OCI-LY3 (cell line): ENCODE measurements at regions not wholly inside any gene's neighbourhood (a gene's known extent, or its start where the extent isn't known, plus 50 kb on each side); places are given as distances from the start of the nearest gene placed in this dataset.
"Not testable (repeated sequence)": the region's sequence is repeated elsewhere in the genome, so short reads cannot be mapped to it uniquely, and the experiment has no call there.

Source experiments
- H2AFZ ChIP-seq: fragments of 200-600, 300-600 bp; shearing (Covaris generic); 2 replicates; pipeline ENCODE4 v1.6.0; 2014; ENCODE audit warnings: antibody characterized with exemption, low read depth, low read length
- H3K27ac ChIP-seq: fragments of 200-600, 300-600 bp; sonication (generic); 2 replicates; pipeline ENCODE4 v1.5.1; 2014; ENCODE audit warnings: mild to moderate bottlenecking, low read length, moderate library complexity, mixed read lengths
- H3K27me3 ChIP-seq: fragments of 200-600, 300-600 bp; sonication (generic); 2 replicates; pipeline ENCODE4 v1.6.1; 2014; ENCODE audit warnings: low read depth, low read length, mixed read lengths
- H3K36me3 ChIP-seq: fragments of 200-600, 300-600 bp; sonication (generic); replicated peaks from 2 replicates; pipeline ENCODE3; 2014; ENCODE audit warnings: low read depth, low read length, mixed read lengths
- H3K4me1 ChIP-seq: fragments of 300-600, 200-600 bp; sonication (generic); 2 replicates; pipeline ENCODE4 v1.6.1; 2014; ENCODE audit warnings: low read length, mixed read lengths
- H3K4me2 ChIP-seq: fragments of 200-600, 300-600 bp; sonication (generic); 2 replicates; pipeline ENCODE4 v1.6.1; 2014; ENCODE audit warnings: low read length, mixed read lengths
- H3K4me3 ChIP-seq: fragments of 300-600, 200-600 bp; sonication (generic); 2 replicates; pipeline ENCODE4 v1.5.1; 2014; ENCODE audit warnings: antibody characterized with exemption, mild to moderate bottlenecking, low read length, moderate library complexity
- H3K79me2 ChIP-seq: fragments of 300-600, 200-600 bp; shearing (Covaris generic); 2 replicates; pipeline ENCODE4 v1.6.1; 2014; ENCODE audit warnings: mild to moderate bottlenecking, low read length, mixed read lengths
- H3K9ac ChIP-seq: fragments of 300-600, 200-600 bp; shearing (Covaris generic); 2 replicates; pipeline ENCODE4 v1.6.0; 2014; ENCODE audit warnings: mild to moderate bottlenecking, low read length, moderate library complexity
- H3K9me3 ChIP-seq: fragments of 200-600, 300-600 bp; shearing (Covaris generic); 2 replicates; pipeline ENCODE4 v1.6.1; 2014; ENCODE audit warnings: low read length, mixed read lengths; ENCODE audit not compliant: insufficient read depth
- H4K20me1 ChIP-seq: fragments of 200-600, 300-600 bp; sonication (generic); 2 replicates; pipeline ENCODE4 v1.6.1; 2016; ENCODE audit warnings: low read length, mixed read lengths; ENCODE audit not compliant: insufficient read depth
- CTCF ChIP-seq: fragments of 200-600, 300-600 bp; sonication (generic); IDR thresholded peaks from 2 replicates; pipeline ENCODE4 v1.5.1; 2014; ENCODE audit warnings: antibody characterized with exemption, low read length, low read depth
- EZH2phosphoT487 ChIP-seq: fragments of 200-600 bp; shearing (Covaris generic); IDR thresholded peaks from 2 replicates; pipeline ENCODE4 v1.6.1; 2018; ENCODE audit warnings: antibody characterized with exemption, mixed run types, low read depth

- Histone ChIP-seq H3K36me3 (peaks cover 10% of the 10 kb centered on the region), H4K20me1 (no peaks in the 10 kb centered on the region), H2AFZ (no peak overlapping the region), H3K4me3 (no peak overlapping the region), H3K4me1 (peaks cover 27% of the 10 kb centered on the region), H3K9me3 (no peaks in the 10 kb centered on the region), H3K9ac (no peak overlapping the region), H3K27me3 (no peaks in the 10 kb centered on the region), H3K27ac (no peak overlapping the region), H3K4me2 (no peak overlapping the region), H3K79me2 (no peaks in the 10 kb centered on the region)
- TF ChIP-seq EZH2phosphoT487 (no peak), CTCF (no peak)
Observed at GRCh38 chr5:159518371-159518770, 188.1 kb upstream of the IL12B start.

GRCh38 chr5:159519365-159519764, 189.1 kb upstream of the IL12B start:
- no peak for TF ChIP-seq EZH2phosphoT487
- no peak for TF ChIP-seq CTCF
- Histone ChIP-seq H2AFZ (no peak overlapping the region), H3K4me2 (no peak overlapping the region), H3K79me2 (no peaks in the 10 kb centered on the region), H4K20me1 (no peaks in the 10 kb centered on the region), H3K36me3 (peaks cover 10% of the 10 kb centered on the region), H3K9me3 (no peaks in the 10 kb centered on the region), H3K4me1 (peaks cover 25% of the 10 kb centered on the region), H3K9ac (no peak overlapping the region), H3K4me3 (no peak overlapping the region), H3K27me3 (no peaks in the 10 kb centered on the region), H3K27ac (no peak overlapping the region)

GRCh38 chr5:159522841-159523240, 192.6 kb upstream of the IL12B start:
- Histone ChIP-seq H3K4me2 (no peak overlapping the region), H4K20me1 (no peaks in the 10 kb centered on the region), H3K4me3 (no peak overlapping the region), H3K4me1 (no peaks in the 10 kb centered on the region), H3K9me3 (no peaks in the 10 kb centered on the region), H3K27ac (no peak overlapping the region), H3K36me3 (peaks cover 3% of the 10 kb centered on the region), H3K79me2 (no peaks in the 10 kb centered on the region), H2AFZ (no peak overlapping the region), H3K27me3 (no peaks in the 10 kb centered on the region), H3K9ac (no peak overlapping the region)
- TF ChIP-seq EZH2phosphoT487 (no peak), CTCF (no peak)

DNA sequence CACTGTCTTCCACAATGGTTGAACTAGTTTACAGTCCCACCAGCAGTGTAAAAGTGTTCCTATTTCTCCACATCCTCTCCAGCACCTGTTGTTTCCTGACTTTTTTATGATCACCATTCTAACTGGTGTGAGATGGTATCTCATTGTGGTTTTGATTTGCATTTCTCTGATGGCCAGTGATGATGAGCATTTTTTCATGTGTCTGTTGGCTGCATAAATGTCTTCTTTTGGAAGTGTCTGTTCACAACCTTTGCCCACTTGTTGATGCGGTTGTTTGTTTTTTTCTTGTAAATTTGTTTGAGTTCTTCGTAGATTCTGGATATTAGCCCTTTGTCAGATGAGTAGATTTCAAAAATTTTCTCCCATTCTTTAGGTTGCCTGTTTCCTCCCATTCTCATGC, 194.0 kb upstream of the IL12B start:
- H4K20me1 ChIP-seq, result not testable (repeated sequence)

GRCh38 chr5:159525117-159525516, 194.8 kb upstream of the IL12B start:
- no peak overlapping the region for H2AFZ ChIP-seq
- H3K27me3 ChIP-seq, result no peaks in the 10 kb centered on the region
- TF ChIP-seq EZH2phosphoT487, result no peak
- no peak for TF ChIP-seq CTCF
- H3K9me3 ChIP-seq, result no peaks in the 10 kb centered on the region
- H3K27ac ChIP-seq, result no peak overlapping the region
- H3K4me2 ChIP-seq, result no peak overlapping the region
- no peaks in the 10 kb centered on the region for H3K4me1 ChIP-seq
- no peaks in the 10 kb centered on the region for H3K79me2 ChIP-seq
- peaks cover 3% of the 10 kb centered on the region for H3K36me3 ChIP-seq
- no peak overlapping the region for H3K4me3 ChIP-seq
- H4K20me1 ChIP-seq, result no peaks in the 10 kb centered on the region
- H3K9ac ChIP-seq, result no peak overlapping the region

More for the DNA sequence above, 194.0 kb upstream of the IL12B start:
- H3K4me3 ChIP-seq, H3K27me3 ChIP-seq, H3K36me3 ChIP-seq, H2AFZ ChIP-seq, H3K4me2 ChIP-seq, H3K79me2 ChIP-seq, H3K27ac ChIP-seq, H3K4me1 ChIP-seq, H3K9me3 ChIP-seq, H3K9ac ChIP-seq: not testable (repeated sequence)
